ENCODE measurements at regions not wholly inside any gene's neighbourhood (a gene's known extent, or its start where the extent isn't known, plus 50 kb on each side); places are given as distances from the start of the nearest gene placed in this dataset.

- TF ChIP-seq USF2 (IDR thresholded peaks at IDR 0.05; ENCODE audit: low read length) (no peak), CTCF (IDR thresholded peaks at IDR 0.05; ENCODE audit: control extremely low read depth in 1 of 3, insufficient read depth in 1 of 3, low read depth in 1 of 3, low read length in 3 of 3) (no peak), EP300 (IDR thresholded peaks at IDR 0.05; ENCODE audit: borderline replicate concordance in 1 of 2, low read depth in 2 of 2, low read length in 2 of 2) (no peak), ATF3 (IDR thresholded peaks at IDR 0.05; ENCODE audit: insufficient read depth, low read depth, low read length) (no peak), FOSL1 (IDR thresholded peaks at IDR 0.05; ENCODE audit: insufficient read depth, low read depth, low read length) (no peak), POLR2AphosphoS5 (IDR thresholded peaks at IDR 0.05; ENCODE audit: low read depth, low read length) (no peak), EZH2 (IDR thresholded peaks at IDR 0.05; ENCODE audit: low read depth, low read length, severe bottlenecking) (no peak), SAP30 (IDR thresholded peaks at IDR 0.05; ENCODE audit: insufficient read depth, insufficient replicate concordance, low read length) (no peak), SP2 (IDR thresholded peaks at IDR 0.05; ENCODE audit: low read length) (no peak), TEAD4 (IDR thresholded peaks at IDR 0.05; ENCODE audit: low read depth, low read length) (no peak), NRF1 (IDR thresholded peaks at IDR 0.05; ENCODE audit: low read depth, low read length) (no peak)
These were observed 916.6 kb downstream of the DNAH5 start for GRCh38 chr5:13027874-13028273.

All from H1 (cell line).